Breast epithelium (tissue), 3 donors: ENCODE measurements at regions not wholly inside any gene's neighbourhood (a gene's known extent, or its start where the extent isn't known, plus 50 kb on each side); places are given as distances from the start of the nearest gene placed in this dataset.

Experiments used
- POLR2A ChIP-seq: fragments of 450-650 bp; IDR thresholded peaks from one replicate; pipeline ENCODE4 v1.6.1; 2016; ENCODE audit warnings: antibody characterized with exemption, mild to moderate bottlenecking, moderate library complexity
- POLR2AphosphoS5 ChIP-seq, 3 donors: sonication (generic); formaldehyde crosslinking; IDR thresholded peaks; one replicate each; pipeline ENCODE4 v1.6.1; 2017; ENCODE audit warnings: antibody characterized with exemption in 3 of 3
- TF ChIP-seq, protein P1 (sequence below), 3 donors: fragments of 450-650 bp; IDR thresholded peaks; one replicate each; pipeline ENCODE4 v1.5.1; 2016 to 2017; ENCODE audit warnings: antibody characterized with exemption in 3 of 3, mild to moderate bottlenecking in 3 of 3, moderate library complexity in 3 of 3

DNA sequence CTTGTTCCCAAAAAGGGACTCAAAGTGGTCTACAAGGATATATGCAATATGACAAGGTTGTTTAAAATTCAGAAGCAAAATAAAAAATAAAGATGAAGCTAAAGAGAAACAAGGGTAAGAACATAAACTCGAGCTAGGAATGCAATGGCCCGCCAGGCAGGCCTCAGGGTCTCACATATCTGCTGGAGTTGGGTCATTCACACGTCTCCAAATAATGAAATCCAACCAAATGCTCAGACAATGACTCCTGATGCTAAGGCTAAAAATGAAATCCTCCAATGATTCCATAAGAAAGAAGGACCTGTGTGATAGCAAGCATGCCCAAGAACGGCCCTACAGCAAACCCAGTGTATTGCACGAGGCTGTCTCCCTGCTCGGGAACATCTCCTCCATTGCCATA is 153.3 kb upstream of the ETS2 start:
- TF ChIP-seq, protein P1, sequence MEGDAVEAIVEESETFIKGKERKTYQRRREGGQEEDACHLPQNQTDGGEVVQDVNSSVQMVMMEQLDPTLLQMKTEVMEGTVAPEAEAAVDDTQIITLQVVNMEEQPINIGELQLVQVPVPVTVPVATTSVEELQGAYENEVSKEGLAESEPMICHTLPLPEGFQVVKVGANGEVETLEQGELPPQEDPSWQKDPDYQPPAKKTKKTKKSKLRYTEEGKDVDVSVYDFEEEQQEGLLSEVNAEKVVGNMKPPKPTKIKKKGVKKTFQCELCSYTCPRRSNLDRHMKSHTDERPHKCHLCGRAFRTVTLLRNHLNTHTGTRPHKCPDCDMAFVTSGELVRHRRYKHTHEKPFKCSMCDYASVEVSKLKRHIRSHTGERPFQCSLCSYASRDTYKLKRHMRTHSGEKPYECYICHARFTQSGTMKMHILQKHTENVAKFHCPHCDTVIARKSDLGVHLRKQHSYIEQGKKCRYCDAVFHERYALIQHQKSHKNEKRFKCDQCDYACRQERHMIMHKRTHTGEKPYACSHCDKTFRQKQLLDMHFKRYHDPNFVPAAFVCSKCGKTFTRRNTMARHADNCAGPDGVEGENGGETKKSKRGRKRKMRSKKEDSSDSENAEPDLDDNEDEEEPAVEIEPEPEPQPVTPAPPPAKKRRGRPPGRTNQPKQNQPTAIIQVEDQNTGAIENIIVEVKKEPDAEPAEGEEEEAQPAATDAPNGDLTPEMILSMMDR (IDR thresholded peaks at IDR 0.05) = no peak
- TF ChIP-seq POLR2AphosphoS5 (IDR thresholded peaks at IDR 0.05) = no peak
- no peak for TF ChIP-seq POLR2A
